Activated naive CD4-positive, alpha-beta T cell treated with anti-CD3 and anti-CD28 coated beads, Interleukin-2, amount 10 ng/mL, durations not matched to agents 7 days and 5 days (primary cell): ENCODE measurements at regions not wholly inside any gene's neighbourhood (a gene's known extent, or its start where the extent isn't known, plus 50 kb on each side); places are given as distances from the start of the nearest gene placed in this dataset.

Experiments
- CTCF ChIA-PET: fragments of 350-600 bp; sonication (Branson Sonifier 250); formaldehyde crosslinking; loops from one replicate; lab custom pipeline; 2021; ENCODE audit warnings: antibody characterized with exemption; lab: Charles Lee
- DNase-seq: peaks from one replicate; pipeline ENCODE4 v3.0.0-alpha.2; 2020
- H3K27ac Mint-ChIP-seq: one replicate; pipeline ENCODE4 v1.8.0; 2021; ENCODE audit warnings: mild to moderate bottlenecking, moderate library complexity, mixed read lengths
- H3K27me3 Mint-ChIP-seq: one replicate; pipeline ENCODE4 v1.8.0; 2021; ENCODE audit warnings: mild to moderate bottlenecking, mixed read lengths
- H3K36me3 Mint-ChIP-seq: one replicate; pipeline ENCODE4 v1.8.0; 2021; ENCODE audit warnings: mixed read lengths
- H3K4me1 Mint-ChIP-seq: one replicate; pipeline ENCODE4 v1.8.0; 2021; ENCODE audit warnings: mixed read lengths
- H3K4me3 Mint-ChIP-seq: one replicate; pipeline ENCODE4 v1.8.0; 2021; ENCODE audit warnings: mild to moderate bottlenecking, moderate library complexity, mixed read lengths
- H3K9me3 Mint-ChIP-seq: one replicate; pipeline ENCODE4 v1.8.0; 2021; ENCODE audit warnings: mixed read lengths

GRCh38 chr6:166739117-166739975, 112.3 kb upstream of the RPS6KA2 start:
- no peak overlapping the region for H3K4me3 Mint-ChIP-seq
- no peaks in the 10 kb centered on the region for H3K9me3 Mint-ChIP-seq
- H3K36me3 Mint-ChIP-seq = no peaks in the 10 kb centered on the region
- H3K4me1 Mint-ChIP-seq = peaks cover 4% of the 10 kb centered on the region
- no peak overlapping the region for H3K27ac Mint-ChIP-seq
- no peak for DNase-seq
- H3K27me3 Mint-ChIP-seq = peaks cover 3% of the 10 kb centered on the region
- CTCF ChIA-PET = no interaction called here

GRCh38 chr6:166738386-166739116, 111.5 kb upstream of the RPS6KA2 start:
- CTCF ChIA-PET = no interaction called here
- Mint-ChIP-seq H3K27me3 (peaks cover 3% of the 10 kb centered on the region), H3K9me3 (no peaks in the 10 kb centered on the region), H3K4me1 (peaks cover 4% of the 10 kb centered on the region), H3K27ac (no peak overlapping the region), H3K36me3 (no peaks in the 10 kb centered on the region), H3K4me3 (no peak overlapping the region)
- no peak for DNase-seq

GRCh38 chr6:166737261-166737660, 110.2 kb upstream of the RPS6KA2 start:
- Mint-ChIP-seq H3K9me3 (no peaks in the 10 kb centered on the region), H3K27me3 (peaks cover 3% of the 10 kb centered on the region), H3K4me1 (peaks cover 4% of the 10 kb centered on the region), H3K4me3 (no peak overlapping the region), H3K36me3 (no peaks in the 10 kb centered on the region), H3K27ac (no peak overlapping the region)
- DNase-seq = no peak
- CTCF ChIA-PET = no interaction called here

GRCh38 chr6:166736634-166737033, 109.6 kb upstream of the RPS6KA2 start:
- DNase-seq = no peak
- CTCF ChIA-PET = no interaction called here
- H3K4me3 Mint-ChIP-seq = no peak overlapping the region
- H3K27me3 Mint-ChIP-seq = peaks cover 3% of the 10 kb centered on the region
- no peaks in the 10 kb centered on the region for H3K36me3 Mint-ChIP-seq
- no peaks in the 10 kb centered on the region for H3K9me3 Mint-ChIP-seq
- H3K4me1 Mint-ChIP-seq = peaks cover 4% of the 10 kb centered on the region
- peak overlapping the region; percentile 16 for H3K27ac Mint-ChIP-seq

GRCh38 chr6:166733900-166734299, 106.8 kb upstream of the RPS6KA2 start:
- H3K27ac Mint-ChIP-seq = no peak overlapping the region
- no peaks in the 10 kb centered on the region for H3K36me3 Mint-ChIP-seq
- CTCF ChIA-PET = no interaction called here

GRCh38 chr6:166729658-166730057, 102.6 kb upstream of the RPS6KA2 start:
- Mint-ChIP-seq H3K4me1 (peaks cover 6% of the 10 kb centered on the region), H3K9me3 (no peaks in the 10 kb centered on the region), H3K27ac (no peak overlapping the region), H3K4me3 (no peak overlapping the region), H3K27me3 (peaks cover 7% of the 10 kb centered on the region), H3K36me3 (no peaks in the 10 kb centered on the region)
- DNase-seq = no peak
- CTCF ChIA-PET = no interaction called here

More at GRCh38 chr6:166733900-166734299, 106.8 kb upstream of the RPS6KA2 start:
- Mint-ChIP-seq H3K4me1 (peaks cover 6% of the 10 kb centered on the region), H3K27me3 (peaks cover 7% of the 10 kb centered on the region), H3K4me3 (no peak overlapping the region), H3K9me3 (no peaks in the 10 kb centered on the region)
- no peak for DNase-seq

GRCh38 chr6:166728884-166729530, 102.0 kb upstream of the RPS6KA2 start:
- Mint-ChIP-seq H3K4me3 (no peak overlapping the region), H3K9me3 (no peaks in the 10 kb centered on the region), H3K36me3 (no peaks in the 10 kb centered on the region), H3K27ac (no peak overlapping the region), H3K4me1 (peaks cover 6% of the 10 kb centered on the region), H3K27me3 (peaks cover 7% of the 10 kb centered on the region)
- CTCF ChIA-PET = no interaction called here
- DNase-seq = no peak

- Mint-ChIP-seq H3K9me3 (no peaks in the 10 kb centered on the region), H3K27ac (no peak overlapping the region), H3K36me3 (no peaks in the 10 kb centered on the region), H3K4me3 (no peak overlapping the region), H3K27me3 (peaks cover 7% of the 10 kb centered on the region), H3K4me1 (peaks cover 6% of the 10 kb centered on the region)
- CTCF ChIA-PET = interaction anchor here (1.5 kb wide), 1 partner anchor 21 kb away, joined by 3 read pairs; no protein-coding TSS in a partner anchor
- no peak for DNase-seq
These were observed 99.2 kb upstream of the RPS6KA2 start for GRCh38 chr6:166726201-166726600.

- no peak for DNase-seq
- Mint-ChIP-seq H3K36me3 (no peaks in the 10 kb centered on the region), H3K27me3 (peaks cover 7% of the 10 kb centered on the region), H3K4me1 (peaks cover 6% of the 10 kb centered on the region), H3K9me3 (no peaks in the 10 kb centered on the region), H3K4me3 (no peak overlapping the region), H3K27ac (no peak overlapping the region)
- CTCF ChIA-PET = interaction anchor here (1.5 kb wide), 1 partner anchor 22 kb away, joined by 3 read pairs; no protein-coding TSS in a partner anchor
These were observed 98.5 kb upstream of the RPS6KA2 start for GRCh38 chr6:166725571-166725970.

GRCh38 chr6:166724576-166724975, 97.5 kb upstream of the RPS6KA2 start:
- H3K27ac Mint-ChIP-seq = no peak overlapping the region
- no peak overlapping the region for H3K4me3 Mint-ChIP-seq
- peaks cover 7% of the 10 kb centered on the region for H3K27me3 Mint-ChIP-seq
- no peaks in the 10 kb centered on the region for H3K9me3 Mint-ChIP-seq
- no peak for DNase-seq
- H3K36me3 Mint-ChIP-seq = no peaks in the 10 kb centered on the region
- peaks cover 1% of the 10 kb centered on the region for H3K4me1 Mint-ChIP-seq
- CTCF ChIA-PET = no interaction called here

- Mint-ChIP-seq H3K27me3 (peaks cover 3% of the 10 kb centered on the region), H3K4me1 (no peaks in the 10 kb centered on the region), H3K4me3 (no peak overlapping the region), H3K36me3 (no peaks in the 10 kb centered on the region), H3K9me3 (no peaks in the 10 kb centered on the region), H3K27ac (no peak overlapping the region)
- CTCF ChIA-PET = no interaction called here
- no peak for DNase-seq
These were observed 95.7 kb upstream of the RPS6KA2 start for GRCh38 chr6:166722785-166723184.

- Mint-ChIP-seq H3K4me3 (no peak overlapping the region), H3K4me1 (no peaks in the 10 kb centered on the region), H3K27ac (no peak overlapping the region), H3K36me3 (no peaks in the 10 kb centered on the region), H3K9me3 (no peaks in the 10 kb centered on the region), H3K27me3 (peaks cover 10% of the 10 kb centered on the region)
- DNase-seq = no peak
- CTCF ChIA-PET = no interaction called here
These were observed 94.5 kb upstream of the RPS6KA2 start for GRCh38 chr6:166721576-166721975.

GRCh38 chr6:166720856-166721255, 93.8 kb upstream of the RPS6KA2 start:
- Mint-ChIP-seq H3K4me3 (no peak overlapping the region), H3K36me3 (no peaks in the 10 kb centered on the region), H3K9me3 (no peaks in the 10 kb centered on the region), H3K27ac (no peak overlapping the region), H3K27me3 (peaks cover 10% of the 10 kb centered on the region), H3K4me1 (no peaks in the 10 kb centered on the region)
- CTCF ChIA-PET = no interaction called here
- DNase-seq = no peak

GRCh38 chr6:166719019-166719418, 92.0 kb upstream of the RPS6KA2 start:
- CTCF ChIA-PET = no interaction called here
- H3K4me3 Mint-ChIP-seq = no peak overlapping the region
- no peaks in the 10 kb centered on the region for H3K4me1 Mint-ChIP-seq
- no peak for DNase-seq
- no peak overlapping the region for H3K27ac Mint-ChIP-seq
- no peaks in the 10 kb centered on the region for H3K9me3 Mint-ChIP-seq
- H3K36me3 Mint-ChIP-seq = no peaks in the 10 kb centered on the region
- peaks cover 7% of the 10 kb centered on the region for H3K27me3 Mint-ChIP-seq
